HG03066 (cell line): ENCODE measurements at regions not wholly inside any gene's neighbourhood (a gene's known extent, or its start where the extent isn't known, plus 50 kb on each side); places are given as distances from the start of the nearest gene placed in this dataset.
"Not testable (repeated sequence)": the region's sequence is repeated elsewhere in the genome, so short reads cannot be mapped to it uniquely, and the experiment has no call there.

ENCODE experiments used
- ATAC-seq: cut with Tn5 transposase; IDR thresholded peaks from one replicate; pipeline ENCODE4 v1.9.1; 2021; ENCODE audit warnings: low read depth; ENCODE audit not compliant: unreplicated experiment

- ATAC-seq = no peak
Observed at GRCh38 chr18:78239090-78239457, 740.5 kb upstream of the SALL3 start.

DNA sequence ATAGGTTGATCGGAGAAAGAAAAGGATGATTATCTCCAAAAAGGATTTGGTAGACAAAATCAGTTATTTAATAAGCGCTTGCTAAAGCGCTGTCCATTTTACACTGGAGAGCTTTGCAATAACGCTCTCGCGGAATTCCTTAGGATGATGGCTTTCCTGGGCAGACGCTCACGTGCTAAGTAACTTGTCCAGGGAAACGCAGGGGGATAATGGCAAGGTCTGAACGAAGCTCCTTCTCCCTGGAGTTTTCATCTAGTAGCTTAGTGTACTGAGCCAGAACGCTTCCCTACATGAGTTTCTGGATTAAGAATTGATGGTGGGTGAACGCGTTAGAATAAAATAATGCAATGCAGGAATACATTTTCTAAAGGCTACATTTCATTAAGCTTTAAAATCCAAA is 739.5 kb upstream of the SALL3 start:
- no peak for ATAC-seq

GRCh38 chr18:78240627-78241252 is 738.9 kb upstream of the SALL3 start:
- ATAC-seq = no peak

- ATAC-seq = no peak
Observed at GRCh38 chr18:78241535-78242253, 737.9 kb upstream of the SALL3 start.

DNA sequence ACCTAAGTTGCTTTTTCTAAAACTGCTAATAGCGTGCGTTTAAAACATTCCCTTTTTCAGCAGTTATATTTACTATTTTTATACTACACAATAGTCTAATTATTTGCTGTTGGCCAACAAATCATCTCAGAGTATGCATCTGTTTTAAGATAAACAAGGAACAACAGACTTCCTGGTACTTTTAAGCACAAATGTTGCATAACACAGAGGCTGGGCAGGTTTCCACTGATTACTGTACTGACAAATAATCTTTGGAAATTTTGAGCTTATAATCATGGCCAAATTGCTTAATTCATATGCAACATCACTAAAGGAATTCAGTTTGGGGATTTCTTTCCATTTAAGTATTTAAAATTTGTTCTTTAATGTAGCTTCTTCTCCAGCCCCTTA is 737.4 kb upstream of the SALL3 start:
- ATAC-seq = no peak

DNA sequence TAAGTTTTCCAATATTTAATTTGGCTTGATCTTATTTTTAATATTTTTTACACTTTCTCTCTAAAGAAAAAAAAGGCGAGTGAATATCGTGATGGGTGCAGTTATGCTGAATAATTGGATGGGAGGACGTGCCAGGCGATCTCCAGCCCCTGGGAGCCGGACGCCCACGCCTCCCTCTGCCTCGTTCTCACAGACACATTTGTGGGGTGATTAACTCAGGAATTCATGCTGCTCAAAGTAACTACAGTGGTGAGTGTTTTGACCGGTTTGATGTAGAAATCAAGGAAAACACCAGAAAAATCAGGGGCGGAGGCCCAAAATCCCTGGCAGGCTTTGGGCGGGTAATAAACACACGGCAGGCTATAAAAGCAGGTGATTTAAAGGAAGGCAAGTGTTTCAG is 736.8 kb upstream of the SALL3 start:
- ATAC-seq = no peak

GRCh38 chr18:78244779-78245178 is 734.8 kb upstream of the SALL3 start:
- ATAC-seq = no peak

DNA sequence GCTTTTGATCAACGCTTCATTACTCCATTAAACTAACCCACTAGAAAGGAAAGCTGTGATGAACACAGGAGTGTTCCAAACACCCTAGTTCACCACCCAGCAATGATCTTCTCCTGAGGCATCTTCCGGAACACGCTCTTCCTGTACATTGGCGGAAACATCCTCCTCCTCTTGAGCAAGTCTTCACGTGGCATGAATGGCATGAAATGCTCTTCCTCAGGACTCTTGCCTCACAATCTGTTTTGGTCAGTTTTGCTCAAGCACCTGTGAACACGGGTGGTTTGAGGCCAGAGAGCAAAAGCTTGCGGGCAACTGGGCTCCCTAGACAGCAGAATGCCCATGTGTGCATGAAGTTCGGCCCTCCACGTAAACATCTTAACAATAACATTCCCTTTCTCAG is 734.2 kb upstream of the SALL3 start:
- ATAC-seq = no peak

DNA sequence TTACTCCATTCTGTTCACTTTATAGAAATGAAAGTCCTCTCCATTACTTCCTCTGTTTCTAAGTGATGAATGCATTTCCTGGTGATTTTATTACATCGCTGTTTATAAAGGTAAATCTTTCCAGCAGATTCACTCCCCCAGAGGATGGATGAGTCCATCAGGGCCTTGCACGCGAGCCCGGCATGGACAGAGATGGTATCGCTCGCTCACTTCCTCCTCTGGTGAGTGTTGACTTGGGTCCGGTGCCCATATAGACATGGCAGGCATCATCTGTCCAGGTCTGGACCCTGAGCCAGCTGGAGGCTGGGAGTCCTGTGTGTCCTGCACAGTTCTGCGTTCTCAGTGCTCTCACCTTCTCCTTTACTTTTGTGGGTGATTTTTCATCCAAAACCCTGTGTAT is 733.6 kb upstream of the SALL3 start:
- ATAC-seq = no peak

DNA sequence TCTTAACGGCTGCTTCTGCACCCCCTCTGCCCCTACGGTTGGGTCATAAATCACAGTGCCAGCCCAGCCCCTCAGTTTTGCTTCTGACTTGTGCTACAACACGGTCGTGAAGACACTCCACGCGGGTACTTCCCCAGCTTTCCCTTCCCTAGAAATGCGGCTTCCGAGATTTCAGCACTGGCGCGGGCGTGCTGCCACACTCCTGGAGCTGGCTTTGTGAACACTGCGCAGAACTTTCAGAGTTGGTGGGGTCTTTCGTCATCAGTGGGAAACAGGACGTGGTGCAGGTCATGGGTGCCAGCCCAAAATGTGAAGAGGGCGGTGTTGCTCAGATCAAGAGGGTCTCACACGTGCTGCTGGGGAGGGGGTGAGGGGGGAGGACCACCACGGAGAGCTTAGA is 733.0 kb upstream of the SALL3 start:
- ATAC-seq = no peak

DNA sequence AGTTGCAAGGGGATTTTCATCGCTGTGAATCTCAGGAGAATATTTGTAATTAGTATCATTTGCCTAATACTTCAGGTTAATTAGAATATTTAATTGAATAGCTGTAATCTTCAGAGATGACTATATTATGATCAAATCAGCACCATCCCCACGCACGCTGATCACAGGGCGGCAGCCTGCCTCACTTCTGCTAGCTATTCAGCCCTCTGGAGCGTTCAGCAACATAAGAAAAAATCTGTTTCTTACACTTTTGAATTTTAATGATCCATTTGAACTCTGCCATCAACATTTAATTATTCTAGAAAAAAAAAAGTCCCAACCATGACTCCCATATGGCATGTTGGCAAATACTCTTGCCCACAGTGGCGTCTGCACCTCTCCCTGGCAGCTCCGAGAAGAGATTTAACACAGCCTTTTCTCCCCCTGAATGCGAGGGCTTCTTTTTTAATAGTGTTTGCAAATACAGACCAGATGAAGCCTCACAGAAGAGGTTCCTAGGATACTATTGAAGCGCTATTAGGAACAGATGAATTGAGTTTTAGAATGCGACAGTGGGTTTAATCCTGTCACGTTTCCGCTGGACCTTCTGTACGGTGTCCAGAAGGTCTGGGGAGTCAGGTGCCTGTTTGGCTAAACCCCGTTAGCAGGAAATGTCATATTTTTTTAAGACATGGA is 731.9 kb upstream of the SALL3 start:
- no peak for ATAC-seq

- no peak for ATAC-seq
Observed at GRCh38 chr18:78255013-78255412, 724.6 kb upstream of the SALL3 start.

GRCh38 chr18:78268226-78268988 is 711.2 kb upstream of the SALL3 start:
- ATAC-seq = no peak

DNA sequence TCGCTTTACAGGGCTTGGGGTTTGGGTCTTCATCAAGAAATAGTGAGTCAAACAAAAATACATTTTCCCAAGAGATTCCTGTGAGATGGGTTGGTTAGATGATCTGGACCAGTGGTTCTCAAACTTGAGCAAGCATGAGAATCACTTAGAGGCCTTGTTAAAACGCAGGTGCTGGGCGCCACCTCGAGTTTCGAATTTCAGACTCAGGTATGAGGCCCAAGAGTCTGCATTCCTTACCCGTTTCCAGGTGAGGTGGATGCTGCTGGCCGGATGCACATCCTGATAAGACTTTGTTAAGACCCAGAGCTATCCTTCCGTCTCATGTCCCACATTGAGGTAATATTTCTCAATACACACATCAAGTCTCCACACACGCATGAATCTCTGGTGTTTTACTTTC is 707.8 kb upstream of the SALL3 start:
- ATAC-seq = no peak

- no peak for ATAC-seq
Observed at GRCh38 chr18:78273876-78274275, 705.7 kb upstream of the SALL3 start.

DNA sequence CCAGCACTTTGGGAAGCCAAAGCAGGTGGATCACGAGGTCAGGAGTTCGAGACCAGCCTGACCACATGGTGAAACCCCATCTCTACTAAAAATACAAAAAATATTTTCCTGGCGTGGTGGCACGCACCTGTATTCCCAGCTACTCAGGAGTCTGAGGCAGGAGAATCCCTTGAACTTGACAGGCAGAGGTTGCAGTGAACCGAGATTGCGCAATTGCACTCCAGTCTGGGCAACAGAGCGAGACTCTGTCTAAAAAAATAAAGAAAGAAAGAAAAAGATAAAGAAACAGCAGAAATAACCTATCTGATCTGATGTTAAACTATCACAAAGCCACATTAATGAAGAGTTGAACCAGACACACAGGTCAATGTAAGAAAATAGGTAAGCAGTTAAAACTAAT is 696.2 kb upstream of the SALL3 start:
- not testable (repeated sequence) for ATAC-seq

DNA sequence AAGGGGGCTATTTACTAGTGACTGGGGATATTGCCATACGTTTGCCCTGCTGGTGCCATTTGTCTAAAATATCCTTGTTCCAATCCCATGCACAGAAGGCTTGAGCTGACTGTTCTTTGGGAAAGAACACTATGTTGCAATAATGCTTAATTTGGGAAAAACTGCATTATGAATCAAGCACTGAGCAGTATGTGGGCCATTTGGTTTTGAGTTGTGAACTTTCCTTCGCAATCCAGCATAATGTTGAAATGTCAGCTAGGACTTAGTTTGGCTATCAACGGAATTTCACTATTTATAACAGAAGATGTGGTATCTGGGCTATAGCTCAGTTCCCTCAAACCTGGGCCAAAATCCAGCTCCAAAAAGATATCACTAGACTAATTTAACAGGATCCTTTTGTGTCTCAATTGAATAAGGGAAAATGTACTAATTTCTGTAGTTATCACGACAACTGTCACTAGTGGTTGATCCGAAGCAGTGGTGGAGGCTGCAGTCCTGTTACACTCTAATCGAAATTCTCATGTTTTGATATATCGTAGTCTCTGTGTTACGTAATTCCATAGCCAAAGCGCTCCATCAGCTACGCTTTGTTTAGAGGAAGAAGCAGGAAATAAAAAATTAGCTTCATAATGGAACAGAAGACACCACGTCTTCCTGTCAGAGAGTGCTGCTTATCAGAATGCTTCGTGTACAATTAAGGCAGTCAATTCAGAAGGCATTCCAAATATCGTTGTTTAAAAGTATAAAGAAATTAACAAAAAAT is 686.8 kb upstream of the SALL3 start:
- no peak for ATAC-seq

- no peak for ATAC-seq
Observed at GRCh38 chr18:78293540-78293939, 686.1 kb upstream of the SALL3 start.

DNA sequence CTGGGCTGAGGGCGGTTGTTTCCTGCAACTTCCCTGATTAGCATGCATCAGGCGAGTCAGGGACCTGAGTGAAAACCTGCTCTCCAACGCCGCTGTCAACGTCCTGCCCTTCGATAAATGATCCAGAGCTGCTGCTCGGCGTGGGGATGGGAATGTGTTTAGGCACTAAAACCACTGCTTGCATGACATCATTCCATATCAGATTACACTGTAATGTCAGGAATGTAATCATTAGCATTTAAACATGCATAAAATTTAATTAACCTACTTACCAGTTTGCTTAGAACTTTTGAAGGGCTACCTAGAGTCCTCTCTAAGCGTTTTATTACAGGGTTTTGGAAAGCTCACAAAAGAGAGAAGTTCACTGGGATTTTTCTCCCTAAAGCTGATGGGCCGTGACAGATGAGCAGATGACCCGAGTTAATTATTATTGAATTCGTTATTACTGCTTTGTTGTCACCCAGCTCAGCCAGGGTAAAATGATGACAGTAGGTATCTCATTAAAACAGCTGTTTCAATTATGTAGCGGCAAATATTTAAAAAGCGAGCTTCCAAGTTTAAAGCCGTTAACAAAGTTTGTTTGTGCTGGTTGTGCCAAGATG is 685.6 kb upstream of the SALL3 start:
- no peak for ATAC-seq

DNA sequence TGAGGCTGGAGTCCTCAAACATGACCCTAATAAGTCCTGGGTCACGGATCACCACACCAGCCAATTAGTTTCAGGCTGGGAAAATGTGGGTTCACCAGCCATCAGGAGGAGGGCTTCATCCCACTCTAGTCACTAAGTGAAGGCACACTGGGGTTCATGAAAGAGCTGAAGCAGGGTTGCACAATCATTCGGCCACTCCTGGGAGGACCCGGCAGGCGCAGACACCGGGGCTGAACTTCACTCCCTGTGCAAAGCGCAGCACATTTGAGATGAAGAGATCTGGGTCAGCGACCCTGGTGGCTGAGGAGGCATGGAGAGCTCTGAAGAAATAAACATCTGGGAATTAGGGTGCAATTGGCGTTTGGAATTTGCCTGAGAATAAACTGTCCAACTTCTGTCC is 684.4 kb upstream of the SALL3 start:
- ATAC-seq = no peak
